AG04450 (cell line): ENCODE measurements at regions not wholly inside any gene's neighbourhood (a gene's known extent, or its start where the extent isn't known, plus 50 kb on each side); places are given as distances from the start of the nearest gene placed in this dataset.

Source experiments
- CTCF ChIA-PET: fragments of 300-600, 350-600 bp; formaldehyde crosslinking; extraction: SDS; loops from one replicate; lab custom pipeline; 2022; ENCODE audit warnings: antibody characterized with exemption, inconsistent platforms; lab: Charles Lee
- POLR2A ChIA-PET: fragments of 350-600 bp; formaldehyde crosslinking; extraction: SDS; loops from one replicate; lab custom pipeline; 2021; ENCODE audit warnings: antibody characterized with exemption, inconsistent platforms; lab: Yijun Ruan, JAX
- DNase-seq: peaks from one replicate; pipeline ENCODE4 v3.0.0-alpha.2; 2011; ENCODE audit warnings: low read depth, low spot score
- H3K27ac ChIP-seq: one replicate; pipeline ENCODE4 v1.5.1; 2012; ENCODE audit warnings: low read depth, low read length, control low read depth
- H3K27me3 ChIP-seq: one replicate; pipeline ENCODE4 v1.6.0; 2012; ENCODE audit warnings: low read length; ENCODE audit not compliant: control insufficient read depth, insufficient read depth
- H3K4me3 ChIP-seq: 2 replicates; pipeline ENCODE4 v1.5.1; 2011; ENCODE audit warnings: mild to moderate bottlenecking, low read depth, low read length, control low read depth
- H3K9me3 ChIP-seq: 2 replicates; pipeline ENCODE4 v1.5.1; 2012; ENCODE audit warnings: low read length; ENCODE audit not compliant: control insufficient read depth, insufficient read depth
- TF ChIP-seq, protein P1 (sequence below): IDR thresholded peaks from 2 replicates; pipeline ENCODE4 v1.5.1; 2011; ENCODE audit warnings: low read depth, low read length, control low read depth, inconsistent platforms

DNA sequence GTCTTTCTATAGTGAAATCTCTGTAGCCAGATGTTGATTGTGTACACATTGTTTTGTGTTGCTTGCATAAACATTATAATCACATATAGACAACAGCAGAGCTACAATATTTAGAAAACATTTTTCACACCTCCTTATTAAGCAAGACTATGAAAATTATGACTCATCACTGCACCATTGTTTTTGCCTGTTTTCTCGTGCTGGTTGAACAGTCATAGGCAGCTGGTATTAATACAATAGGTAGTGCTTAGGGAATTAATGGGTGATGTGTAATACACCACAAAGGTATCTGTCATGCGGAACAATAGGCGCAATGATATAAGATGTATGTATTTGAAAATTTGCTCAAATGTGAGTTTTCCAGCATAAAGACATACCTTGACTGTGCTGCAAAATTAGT lies 449.3 kb downstream of the FOXG1 start:
- Histone ChIP-seq H3K27ac (no peak overlapping the region), H3K27me3 (no peaks in the 10 kb centered on the region), H3K4me3 (no peak overlapping the region), H3K9me3 (no peaks in the 10 kb centered on the region)
- TF ChIP-seq, protein P1, sequence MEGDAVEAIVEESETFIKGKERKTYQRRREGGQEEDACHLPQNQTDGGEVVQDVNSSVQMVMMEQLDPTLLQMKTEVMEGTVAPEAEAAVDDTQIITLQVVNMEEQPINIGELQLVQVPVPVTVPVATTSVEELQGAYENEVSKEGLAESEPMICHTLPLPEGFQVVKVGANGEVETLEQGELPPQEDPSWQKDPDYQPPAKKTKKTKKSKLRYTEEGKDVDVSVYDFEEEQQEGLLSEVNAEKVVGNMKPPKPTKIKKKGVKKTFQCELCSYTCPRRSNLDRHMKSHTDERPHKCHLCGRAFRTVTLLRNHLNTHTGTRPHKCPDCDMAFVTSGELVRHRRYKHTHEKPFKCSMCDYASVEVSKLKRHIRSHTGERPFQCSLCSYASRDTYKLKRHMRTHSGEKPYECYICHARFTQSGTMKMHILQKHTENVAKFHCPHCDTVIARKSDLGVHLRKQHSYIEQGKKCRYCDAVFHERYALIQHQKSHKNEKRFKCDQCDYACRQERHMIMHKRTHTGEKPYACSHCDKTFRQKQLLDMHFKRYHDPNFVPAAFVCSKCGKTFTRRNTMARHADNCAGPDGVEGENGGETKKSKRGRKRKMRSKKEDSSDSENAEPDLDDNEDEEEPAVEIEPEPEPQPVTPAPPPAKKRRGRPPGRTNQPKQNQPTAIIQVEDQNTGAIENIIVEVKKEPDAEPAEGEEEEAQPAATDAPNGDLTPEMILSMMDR, result no peak
- no peak for DNase-seq
- POLR2A ChIA-PET, result no interaction called here
- CTCF ChIA-PET, result interaction anchor here (2.9 kb wide), 1 partner anchor 458 kb away, joined by 13 read pairs; no protein-coding TSS in a partner anchor

DNA sequence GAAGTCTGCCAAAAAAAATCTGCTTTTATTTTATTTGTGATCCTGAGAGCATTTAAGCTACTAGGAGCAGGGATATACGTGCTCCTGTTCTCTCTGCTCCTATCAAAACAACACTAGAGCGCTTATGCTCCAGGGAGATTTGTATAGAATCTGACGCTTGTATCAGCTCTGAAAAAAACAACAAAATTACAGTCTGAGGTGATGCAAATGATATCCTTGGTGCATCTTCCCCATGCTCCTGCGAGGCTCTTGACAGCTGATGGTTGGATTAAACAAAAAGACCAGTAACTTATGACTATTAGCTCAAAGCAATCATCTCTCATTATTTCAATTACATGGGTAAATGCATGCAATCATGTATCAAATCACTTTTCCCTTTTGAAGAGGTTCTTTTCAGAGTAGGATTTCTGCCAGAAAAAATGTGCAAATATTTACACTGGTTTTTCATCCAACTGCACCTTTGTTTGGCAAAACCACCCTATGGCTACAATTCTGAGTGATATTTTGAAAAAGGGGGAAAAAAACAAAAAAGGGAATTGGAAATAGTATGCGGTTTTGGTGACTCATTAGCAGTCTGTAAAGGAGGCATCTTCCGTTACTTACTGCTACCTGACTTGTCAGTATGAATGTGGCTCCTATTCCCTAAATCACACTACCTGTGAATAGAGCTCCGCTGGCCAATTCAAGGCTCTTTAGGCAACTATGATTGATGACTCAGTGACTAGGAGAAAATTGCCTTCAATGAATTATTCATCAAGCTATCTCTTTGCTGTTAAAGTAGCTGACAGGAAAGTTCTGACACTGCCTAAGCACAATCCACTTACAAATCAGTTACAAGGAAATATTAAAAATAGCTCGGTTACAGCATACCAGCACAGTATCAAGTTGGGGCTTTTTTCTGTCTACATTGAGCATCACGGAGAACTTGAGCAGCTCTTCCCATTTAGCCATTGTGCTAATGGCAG lies 450.0 kb downstream of the FOXG1 start:
- CTCF ChIA-PET, result interaction anchor here (2.9 kb wide), 1 partner anchor 459 kb away, joined by 13 read pairs; no protein-coding TSS in a partner anchor
- Histone ChIP-seq H3K27me3 (no peaks in the 10 kb centered on the region), H3K9me3 (no peaks in the 10 kb centered on the region), H3K4me3 (no peak overlapping the region), H3K27ac (no peak overlapping the region)
- TF ChIP-seq, protein P1, result no peak
- DNase-seq, result no peak
- POLR2A ChIA-PET, result no interaction called here

- H3K27me3 ChIP-seq, result no peaks in the 10 kb centered on the region
- ChIA-PET POLR2A (no interaction called here), CTCF (interaction anchor here (1.0 to 2.9 kb wide), 3 partner anchors 201 to 464 kb away, joined by 3 to 13 read pairs (median 3); no protein-coding TSS in a partner anchor)
- DNase-seq, result no peak
- no peak overlapping the region for H3K27ac ChIP-seq
- H3K9me3 ChIP-seq, result no peaks in the 10 kb centered on the region
- TF ChIP-seq, protein P1, result no peak
- H3K4me3 ChIP-seq, result no peak overlapping the region
Measured at GRCh38 chr14:29217813-29218450, 451.3 kb downstream of the FOXG1 start.

DNA sequence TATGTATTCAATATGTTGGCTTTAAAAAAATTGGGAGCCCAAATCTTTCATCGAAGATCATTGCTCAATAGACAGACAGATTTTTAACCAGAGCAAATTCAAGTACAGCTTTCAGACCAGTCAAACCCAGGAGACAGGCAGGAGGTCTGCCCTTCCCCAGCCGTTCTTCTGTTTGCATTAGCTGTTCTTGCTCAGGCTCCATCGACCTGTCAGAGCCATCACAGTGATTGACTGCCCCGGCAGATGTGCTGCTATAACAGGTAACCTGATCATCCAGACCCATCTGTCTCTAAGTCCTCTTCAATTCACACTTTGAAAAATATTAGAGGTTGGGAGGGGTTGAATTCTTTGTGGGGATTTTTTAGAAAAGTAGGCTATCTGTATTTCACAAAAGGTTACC lies 453.5 kb downstream of the FOXG1 start:
- no peak overlapping the region for H3K27ac ChIP-seq
- no peaks in the 10 kb centered on the region for H3K27me3 ChIP-seq
- no peak overlapping the region for H3K4me3 ChIP-seq
- POLR2A ChIA-PET, result no interaction called here
- CTCF ChIA-PET, result interaction anchor here (1.1 to 1.9 kb wide), 3 partner anchors 15 to 463 kb away, joined by 3 to 8 read pairs (median 7); no protein-coding TSS in a partner anchor
- no peak for DNase-seq
- no peaks in the 10 kb centered on the region for H3K9me3 ChIP-seq
- TF ChIP-seq, protein P1, result no peak
